ENCODE measurements at regions not wholly inside any gene's neighbourhood (a gene's known extent, or its start where the extent isn't known, plus 50 kb on each side); places are given as distances from the start of the nearest gene placed in this dataset.

DNA sequence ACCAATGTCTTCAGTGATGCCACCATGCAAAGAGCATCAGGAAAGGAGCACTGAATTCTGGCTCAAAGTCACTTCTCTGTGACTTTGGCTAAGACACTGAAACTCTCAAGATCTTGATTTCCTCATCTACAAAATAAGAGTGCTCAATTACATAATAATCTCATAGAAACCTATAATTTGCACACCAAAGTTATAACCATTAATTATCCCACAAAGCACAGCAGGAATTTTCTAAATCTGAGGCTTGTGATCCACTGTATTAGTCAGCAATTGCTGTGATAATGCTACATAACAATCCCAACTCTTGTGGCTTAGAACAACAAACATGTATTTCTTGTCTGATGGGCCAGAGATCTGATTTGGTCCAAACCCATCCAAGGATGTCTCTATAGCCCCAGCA is 108.7 kb downstream of the PSMG1 start (continued):
- TF ChIP-seq HSF1 (IDR thresholded peaks at IDR 0.05; ENCODE audit: low read depth, low read length): no peak

DNA sequence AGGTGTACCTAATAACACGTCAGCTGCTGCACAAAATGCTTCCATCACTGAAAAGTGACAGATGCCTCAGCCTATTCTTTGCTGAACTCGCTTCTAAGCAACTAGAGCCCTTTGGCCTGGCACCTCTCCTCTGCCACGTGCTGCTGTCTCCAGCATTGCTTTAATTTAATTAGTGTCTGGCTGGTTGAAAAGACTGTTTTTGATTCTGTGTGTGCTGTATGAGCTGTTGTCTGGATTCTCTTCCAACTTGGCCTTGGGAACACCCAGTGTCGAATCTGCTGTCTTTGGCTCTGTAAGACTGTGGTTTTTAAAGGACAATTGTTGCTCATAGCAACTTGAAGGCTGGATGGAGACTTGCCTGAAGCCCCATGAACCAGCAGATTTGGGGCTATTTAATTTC is 109.5 kb downstream of the PSMG1 start:
- no peak for TF ChIP-seq TCF7 (IDR thresholded peaks at IDR 0.05; ENCODE audit: borderline replicate concordance)
- no peak for TF ChIP-seq SREBF2 (IDR thresholded peaks at IDR 0.05; ENCODE audit: low read length)
- no peak for TF ChIP-seq SMARCA5 (IDR thresholded peaks at IDR 0.05)
- no peak for TF ChIP-seq SMC3 (IDR thresholded peaks at IDR 0.05; ENCODE audit: borderline replicate concordance, low read length)
- TF ChIP-seq, protein P1, sequence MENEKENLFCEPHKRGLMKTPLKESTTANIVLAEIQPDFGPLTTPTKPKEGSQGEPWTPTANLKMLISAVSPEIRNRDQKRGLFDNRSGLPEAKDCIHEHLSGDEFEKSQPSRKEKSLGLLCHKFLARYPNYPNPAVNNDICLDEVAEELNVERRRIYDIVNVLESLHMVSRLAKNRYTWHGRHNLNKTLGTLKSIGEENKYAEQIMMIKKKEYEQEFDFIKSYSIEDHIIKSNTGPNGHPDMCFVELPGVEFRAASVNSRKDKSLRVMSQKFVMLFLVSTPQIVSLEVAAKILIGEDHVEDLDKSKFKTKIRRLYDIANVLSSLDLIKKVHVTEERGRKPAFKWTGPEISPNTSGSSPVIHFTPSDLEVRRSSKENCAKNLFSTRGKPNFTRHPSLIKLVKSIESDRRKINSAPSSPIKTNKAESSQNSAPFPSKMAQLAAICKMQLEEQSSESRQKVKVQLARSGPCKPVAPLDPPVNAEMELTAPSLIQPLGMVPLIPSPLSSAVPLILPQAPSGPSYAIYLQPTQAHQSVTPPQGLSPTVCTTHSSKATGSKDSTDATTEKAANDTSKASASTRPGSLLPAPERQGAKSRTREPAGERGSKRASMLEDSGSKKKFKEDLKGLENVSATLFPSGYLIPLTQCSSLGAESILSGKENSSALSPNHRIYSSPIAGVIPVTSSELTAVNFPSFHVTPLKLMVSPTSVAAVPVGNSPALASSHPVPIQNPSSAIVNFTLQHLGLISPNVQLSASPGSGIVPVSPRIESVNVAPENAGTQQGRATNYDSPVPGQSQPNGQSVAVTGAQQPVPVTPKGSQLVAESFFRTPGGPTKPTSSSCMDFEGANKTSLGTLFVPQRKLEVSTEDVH (IDR thresholded peaks at IDR 0.05; ENCODE audit: low read depth, partially characterized antibody): no peak
- no peak for TF ChIP-seq YY1 (IDR thresholded peaks at IDR 0.05; ENCODE audit: low read depth, low read length)
- no peak for TF ChIP-seq CBFB (IDR thresholded peaks at IDR 0.05; ENCODE audit: low read depth)
- in situ Hi-C loops (cut with MboI) (no loop called here), intact Hi-C loops (cut with micrococcal nuclease; ENCODE audit: unreplicated experiment) (no loop called here)
- no peaks in the 10 kb centered on the region for H3K79me2 ChIP-seq (ENCODE audit: control insufficient read depth, insufficient read depth, low read length)
- no TSS peak for BruUV-seq (replicated peaks)
- no peaks in the 10 kb centered on the region; the same call in 2 of the 3 replicates for H3K9me3 ChIP-seq (replicated peaks; ENCODE audit: control insufficient read depth, insufficient read depth, low read length)
- ChIA-PET CTCF (no interaction called here), RAD21 (ENCODE audit: unreplicated experiment) (no interaction called here), SMC1A (ENCODE audit: uncharacterized antibody, unreplicated experiment) (no interaction called here), POLR2A (no interaction called here)
- WGBS (ENCODE audit: insufficient coverage, insufficient replicate concordance, low lambda C conversion rate, missing lambda C conversion rate): 0% methylated on average over 4 of the region's 4 CpGs
- no peak overlapping the region for H3K4me3 ChIP-seq
- no peak overlapping the region for H3K27ac ChIP-seq (ENCODE audit: control insufficient read depth, insufficient read depth)
- no peak overlapping the region for H3K4me2 ChIP-seq (ENCODE audit: control insufficient read depth, insufficient read depth)
- no peaks in the 10 kb centered on the region for H3K36me3 ChIP-seq (ENCODE audit: control insufficient read depth in 2 of 2, insufficient read depth in 2 of 2, low read length in 1 of 2)
- FAIRE-seq (no peak), ATAC-seq (no peak), DNase-seq (ENCODE audit: low read depth, low spot score) (no peak)
- no peak overlapping the region for H3K9ac ChIP-seq (ENCODE audit: control insufficient read depth, insufficient read depth, low read length)
- H4K20me1 ChIP-seq (ENCODE audit: control insufficient read depth, insufficient read depth): no peaks in the 10 kb centered on the region
- no peaks in the 10 kb centered on the region for H3K27me3 ChIP-seq (replicated peaks in 1 of 2; ENCODE audit: control insufficient read depth in 2 of 2, insufficient read depth in 2 of 2, low read length in 1 of 2)
- H2AFZ ChIP-seq (ENCODE audit: control insufficient read depth, low read depth, low read length): no peak overlapping the region
- H3K4me1 ChIP-seq (ENCODE audit: control insufficient read depth, insufficient read depth, low read length): no peaks in the 10 kb centered on the region

All from GM12878 (cell line).